OCI-LY3 (cell line): ENCODE measurements at regions not wholly inside any gene's neighbourhood (a gene's known extent, or its start where the extent isn't known, plus 50 kb on each side); places are given as distances from the start of the nearest gene placed in this dataset.

ENCODE experiments used
- EZH2phosphoT487 ChIP-seq: fragments of 200-600 bp; shearing (Covaris generic); IDR thresholded peaks from 2 replicates; pipeline ENCODE4 v1.6.1; 2018; ENCODE audit warnings: antibody characterized with exemption, mixed run types, low read depth
- TF ChIP-seq, protein P1 (sequence below): fragments of 200-600, 300-600 bp; sonication (generic); IDR thresholded peaks from 2 replicates; pipeline ENCODE4 v1.5.1; 2014; ENCODE audit warnings: antibody characterized with exemption, low read length, low read depth

DNA sequence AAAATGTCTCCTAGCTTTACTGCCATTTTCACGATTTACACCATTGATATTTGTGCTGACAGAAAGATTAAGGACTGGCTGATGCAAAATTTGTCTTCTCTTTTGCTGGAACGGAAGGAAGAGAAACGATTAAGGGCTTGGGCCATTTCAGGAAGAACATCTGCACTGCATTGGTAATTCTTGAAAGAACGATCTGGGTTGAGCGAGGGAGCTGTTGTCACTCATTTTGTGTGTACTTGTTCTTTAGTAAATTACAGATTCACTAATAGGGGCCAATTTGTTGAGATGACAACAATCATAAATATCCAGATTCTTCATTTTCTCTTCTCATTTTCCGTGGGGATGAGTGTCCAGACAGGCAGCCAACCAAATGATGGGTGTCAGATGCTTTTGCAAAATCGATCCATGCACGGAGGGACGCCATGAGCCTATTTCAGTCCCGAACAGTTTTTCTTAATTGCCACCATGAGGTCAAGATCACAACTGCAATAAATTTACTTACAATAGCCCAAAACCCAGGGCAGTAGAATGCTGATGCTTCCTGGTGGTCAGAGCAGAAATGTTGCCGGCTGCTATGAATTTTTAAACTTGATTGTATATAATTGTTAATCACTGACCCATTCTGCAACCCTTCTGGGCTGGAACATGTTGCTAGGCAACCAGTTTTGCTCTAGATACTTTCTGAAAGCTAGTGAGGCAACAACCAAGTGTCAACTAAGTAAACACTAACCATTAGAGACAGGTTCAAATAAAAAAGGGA, 132.4 kb upstream of the TIAM1 start:
- TF ChIP-seq, protein P1, sequence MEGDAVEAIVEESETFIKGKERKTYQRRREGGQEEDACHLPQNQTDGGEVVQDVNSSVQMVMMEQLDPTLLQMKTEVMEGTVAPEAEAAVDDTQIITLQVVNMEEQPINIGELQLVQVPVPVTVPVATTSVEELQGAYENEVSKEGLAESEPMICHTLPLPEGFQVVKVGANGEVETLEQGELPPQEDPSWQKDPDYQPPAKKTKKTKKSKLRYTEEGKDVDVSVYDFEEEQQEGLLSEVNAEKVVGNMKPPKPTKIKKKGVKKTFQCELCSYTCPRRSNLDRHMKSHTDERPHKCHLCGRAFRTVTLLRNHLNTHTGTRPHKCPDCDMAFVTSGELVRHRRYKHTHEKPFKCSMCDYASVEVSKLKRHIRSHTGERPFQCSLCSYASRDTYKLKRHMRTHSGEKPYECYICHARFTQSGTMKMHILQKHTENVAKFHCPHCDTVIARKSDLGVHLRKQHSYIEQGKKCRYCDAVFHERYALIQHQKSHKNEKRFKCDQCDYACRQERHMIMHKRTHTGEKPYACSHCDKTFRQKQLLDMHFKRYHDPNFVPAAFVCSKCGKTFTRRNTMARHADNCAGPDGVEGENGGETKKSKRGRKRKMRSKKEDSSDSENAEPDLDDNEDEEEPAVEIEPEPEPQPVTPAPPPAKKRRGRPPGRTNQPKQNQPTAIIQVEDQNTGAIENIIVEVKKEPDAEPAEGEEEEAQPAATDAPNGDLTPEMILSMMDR = no peak
- TF ChIP-seq EZH2phosphoT487 = no peak
